ENCODE measurements at regions not wholly inside any gene's neighbourhood (a gene's known extent, or its start where the extent isn't known, plus 50 kb on each side); places are given as distances from the start of the nearest gene placed in this dataset.
A peak's percentile ranks its signal among the peaks of the same experiment; 100 is the strongest.

DNA sequence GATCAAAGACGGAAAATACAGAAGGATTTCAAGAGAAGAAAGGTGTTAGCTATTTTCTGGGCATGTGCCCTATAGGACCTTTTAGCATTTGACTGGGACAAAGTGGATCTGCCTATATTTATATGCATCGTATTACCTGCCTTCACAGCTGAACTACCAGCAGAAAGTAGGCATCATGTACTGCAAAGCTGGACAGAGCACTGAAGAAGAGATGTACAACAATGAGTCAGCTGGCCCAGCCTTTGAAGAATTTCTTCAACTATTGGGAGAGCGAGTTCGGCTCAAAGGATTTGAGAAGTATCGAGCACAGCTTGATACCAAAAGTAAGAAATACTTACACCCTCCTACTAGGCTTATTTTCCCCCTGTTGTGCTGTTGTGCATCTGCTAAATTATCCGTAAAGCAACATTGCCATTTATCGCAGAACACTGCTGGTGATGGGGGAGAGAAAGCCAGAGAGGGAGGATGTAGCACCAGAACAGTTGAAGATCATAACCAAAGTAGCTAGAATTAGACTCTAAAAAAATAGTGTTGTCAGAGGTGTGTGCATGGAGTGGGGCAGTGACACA is 282.0 kb upstream of the RGS6 start:
- H3K4me2 ChIP-seq, result no peak overlapping the region; the same call in 1 of the 2 replicates
- H3K36me3 Mint-ChIP-seq (ENCODE audit: low read depth), result peaks cover 54% of the 10 kb centered on the region
- no peaks in the 10 kb centered on the region for H3K79me2 ChIP-seq (replicated peaks; ENCODE audit: insufficient read depth)
- no peaks in the 10 kb centered on the region; the same call in 1 of the 2 replicates for H3F3A ChIP-seq (replicated peaks; ENCODE audit: low read depth)
- H3K27ac Mint-ChIP-seq, result peak overlapping the region; percentile 63; the same call in 1 of the 2 replicates
- no peak overlapping the region for H3K27ac ChIP-seq (ENCODE audit: low read depth)
- H3K4me3 Mint-ChIP-seq, result no peak overlapping the region
- H3K4me1 ChIP-seq (ENCODE audit: insufficient read depth), result peaks cover 41% of the 10 kb centered on the region
- ATAC-seq (no peak), DNase-seq (ENCODE audit: low spot score) (no peak)
- no peak overlapping the region for H3K4me3 ChIP-seq
- H3K36me3 ChIP-seq (ENCODE audit: insufficient read depth), result no peaks in the 10 kb centered on the region; the same call in 1 of the 2 replicates
- H3K9me2 ChIP-seq (ENCODE audit: insufficient read depth), result no peaks in the 10 kb centered on the region
- TF ChIP-seq NANOG (IDR thresholded peaks at IDR 0.05; ENCODE audit: borderline replicate concordance), result no peak
- no peak for TF ChIP-seq CREB1 (CRISPR knock-in tag; IDR thresholded peaks at IDR 0.05; ENCODE audit: low read depth)
- no peak for TF ChIP-seq ZNF462 (CRISPR knock-in tag; IDR thresholded peaks at IDR 0.05)
- no peak for TF ChIP-seq EZH2phosphoT487 (IDR thresholded peaks at IDR 0.05; ENCODE audit: unreplicated experiment)
- TF ChIP-seq ETS1 (IDR thresholded peaks at IDR 0.05), result no peak
- no peak for TF ChIP-seq EZH2 (IDR thresholded peaks at IDR 0.05; ENCODE audit: low read depth, unreplicated experiment)
- TF ChIP-seq, protein P1, sequence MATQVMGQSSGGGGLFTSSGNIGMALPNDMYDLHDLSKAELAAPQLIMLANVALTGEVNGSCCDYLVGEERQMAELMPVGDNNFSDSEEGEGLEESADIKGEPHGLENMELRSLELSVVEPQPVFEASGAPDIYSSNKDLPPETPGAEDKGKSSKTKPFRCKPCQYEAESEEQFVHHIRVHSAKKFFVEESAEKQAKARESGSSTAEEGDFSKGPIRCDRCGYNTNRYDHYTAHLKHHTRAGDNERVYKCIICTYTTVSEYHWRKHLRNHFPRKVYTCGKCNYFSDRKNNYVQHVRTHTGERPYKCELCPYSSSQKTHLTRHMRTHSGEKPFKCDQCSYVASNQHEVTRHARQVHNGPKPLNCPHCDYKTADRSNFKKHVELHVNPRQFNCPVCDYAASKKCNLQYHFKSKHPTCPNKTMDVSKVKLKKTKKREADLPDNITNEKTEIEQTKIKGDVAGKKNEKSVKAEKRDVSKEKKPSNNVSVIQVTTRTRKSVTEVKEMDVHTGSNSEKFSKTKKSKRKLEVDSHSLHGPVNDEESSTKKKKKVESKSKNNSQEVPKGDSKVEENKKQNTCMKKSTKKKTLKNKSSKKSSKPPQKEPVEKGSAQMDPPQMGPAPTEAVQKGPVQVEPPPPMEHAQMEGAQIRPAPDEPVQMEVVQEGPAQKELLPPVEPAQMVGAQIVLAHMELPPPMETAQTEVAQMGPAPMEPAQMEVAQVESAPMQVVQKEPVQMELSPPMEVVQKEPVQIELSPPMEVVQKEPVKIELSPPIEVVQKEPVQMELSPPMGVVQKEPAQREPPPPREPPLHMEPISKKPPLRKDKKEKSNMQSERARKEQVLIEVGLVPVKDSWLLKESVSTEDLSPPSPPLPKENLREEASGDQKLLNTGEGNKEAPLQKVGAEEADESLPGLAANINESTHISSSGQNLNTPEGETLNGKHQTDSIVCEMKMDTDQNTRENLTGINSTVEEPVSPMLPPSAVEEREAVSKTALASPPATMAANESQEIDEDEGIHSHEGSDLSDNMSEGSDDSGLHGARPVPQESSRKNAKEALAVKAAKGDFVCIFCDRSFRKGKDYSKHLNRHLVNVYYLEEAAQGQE (IDR thresholded peaks at IDR 0.05; ENCODE audit: unreplicated experiment), result no peak
- TF ChIP-seq, protein P2, sequence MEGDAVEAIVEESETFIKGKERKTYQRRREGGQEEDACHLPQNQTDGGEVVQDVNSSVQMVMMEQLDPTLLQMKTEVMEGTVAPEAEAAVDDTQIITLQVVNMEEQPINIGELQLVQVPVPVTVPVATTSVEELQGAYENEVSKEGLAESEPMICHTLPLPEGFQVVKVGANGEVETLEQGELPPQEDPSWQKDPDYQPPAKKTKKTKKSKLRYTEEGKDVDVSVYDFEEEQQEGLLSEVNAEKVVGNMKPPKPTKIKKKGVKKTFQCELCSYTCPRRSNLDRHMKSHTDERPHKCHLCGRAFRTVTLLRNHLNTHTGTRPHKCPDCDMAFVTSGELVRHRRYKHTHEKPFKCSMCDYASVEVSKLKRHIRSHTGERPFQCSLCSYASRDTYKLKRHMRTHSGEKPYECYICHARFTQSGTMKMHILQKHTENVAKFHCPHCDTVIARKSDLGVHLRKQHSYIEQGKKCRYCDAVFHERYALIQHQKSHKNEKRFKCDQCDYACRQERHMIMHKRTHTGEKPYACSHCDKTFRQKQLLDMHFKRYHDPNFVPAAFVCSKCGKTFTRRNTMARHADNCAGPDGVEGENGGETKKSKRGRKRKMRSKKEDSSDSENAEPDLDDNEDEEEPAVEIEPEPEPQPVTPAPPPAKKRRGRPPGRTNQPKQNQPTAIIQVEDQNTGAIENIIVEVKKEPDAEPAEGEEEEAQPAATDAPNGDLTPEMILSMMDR (conservative IDR thresholded peaks at IDR 0.05; ENCODE audit: low read depth in 2 of 2), result no peak
- TF ChIP-seq STAT1 (IDR thresholded peaks at IDR 0.05; ENCODE audit: unreplicated experiment), result no peak
- no peak for TF ChIP-seq ZNF114 (CRISPR knock-in tag; IDR thresholded peaks at IDR 0.05)
- H4K20me1 ChIP-seq (replicated peaks; ENCODE audit: insufficient read depth), result no peaks in the 10 kb centered on the region
- H3K27me3 ChIP-seq (ENCODE audit: insufficient read depth), result no peaks in the 10 kb centered on the region
- peaks cover 1% of the 10 kb centered on the region for H3K27me3 Mint-ChIP-seq (ENCODE audit: insufficient read depth, low read depth, poor library complexity)
- H3K9me3 Mint-ChIP-seq, result peaks cover 21% of the 10 kb centered on the region; the same call in 2 of the 3 replicates
- H2AFZ ChIP-seq, result no peak overlapping the region
- H3K4me1 Mint-ChIP-seq, result peaks cover 36% of the 10 kb centered on the region

All from GM23338 (cell line).